D721Med (cell line): ENCODE measurements at regions not wholly inside any gene's neighbourhood (a gene's known extent, or its start where the extent isn't known, plus 50 kb on each side); places are given as distances from the start of the nearest gene placed in this dataset.
"Not testable (repeated sequence)": the region's sequence is repeated elsewhere in the genome, so short reads cannot be mapped to it uniquely, and the experiment has no call there.

Experiments
- DNase-seq: peaks from one replicate; pipeline ENCODE4 v3.0.0; 2011; ENCODE audit warnings: low spot score; ENCODE audit not compliant: insufficient read length
- FAIRE-seq: peaks from 2 replicates; lab custom pipeline; 2011; peaks lifted over from hg19 to GRCh38; lab: Jason Lieb, UNC

DNA sequence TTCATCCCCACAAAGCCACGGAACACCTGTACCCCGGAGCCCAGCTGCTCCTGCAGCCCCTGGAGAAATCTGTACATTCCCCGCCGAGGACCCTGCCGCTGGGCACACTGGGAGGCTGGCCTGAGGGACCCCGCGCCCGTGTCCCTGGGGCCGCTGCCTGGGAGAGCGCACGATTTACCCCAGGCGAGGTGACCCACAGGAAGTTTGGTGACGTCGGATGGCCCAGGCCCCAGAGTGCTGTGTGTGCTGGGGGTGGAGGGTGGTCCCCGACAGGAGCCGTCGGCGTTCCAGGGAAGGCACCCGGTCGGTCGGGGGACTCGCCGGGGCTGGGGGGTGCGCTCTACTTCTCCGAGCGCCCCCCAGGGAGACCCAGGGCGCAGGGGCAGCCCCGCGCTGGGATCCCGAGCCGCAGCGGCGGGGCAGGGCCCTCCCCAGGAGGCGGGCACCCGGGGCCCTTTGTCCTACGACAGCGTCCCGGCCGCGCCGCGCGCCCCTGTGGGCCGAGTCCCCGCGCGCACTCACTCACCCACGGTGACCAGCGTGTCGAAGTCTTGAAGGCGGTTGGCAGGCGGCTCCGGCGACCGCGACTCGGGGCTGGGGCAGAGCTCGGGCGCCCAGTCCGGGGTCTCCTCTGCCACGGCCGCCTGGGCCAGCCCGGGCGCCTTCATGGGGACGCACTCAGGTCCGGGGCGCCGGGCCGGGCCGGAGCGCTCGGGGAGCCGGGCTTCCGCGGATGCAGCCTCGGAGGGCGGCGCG is 206.4 kb upstream of the PRKX start:
- DNase-seq, FAIRE-seq: not testable (repeated sequence)

DNA sequence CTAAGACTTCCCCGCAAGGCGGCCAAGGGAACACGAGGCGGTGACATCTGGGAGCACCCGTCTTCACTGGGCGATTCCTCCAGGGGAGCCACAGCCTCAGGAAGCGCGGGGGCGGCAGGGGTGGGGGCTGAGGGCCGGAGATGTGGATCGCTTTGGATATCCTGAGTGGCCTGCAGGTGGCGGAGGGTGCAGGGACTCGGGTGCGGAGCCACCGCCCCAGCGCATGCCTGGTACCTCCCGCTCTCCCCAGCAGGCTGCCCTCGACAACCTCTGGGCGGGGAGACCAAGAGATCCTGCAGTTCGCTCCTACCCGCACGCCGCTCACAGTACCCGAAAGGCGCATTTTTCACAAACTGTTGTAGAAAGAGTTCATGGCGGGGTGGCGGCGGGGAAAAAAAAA is 201.4 kb upstream of the PRKX start:
- not testable (repeated sequence) for DNase-seq, FAIRE-seq

GRCh38 chrX:3914059-3914458 is 200.6 kb upstream of the PRKX start:
- FAIRE-seq, DNase-seq: not testable (repeated sequence)

GRCh38 chrX:3911012-3911411 is 197.6 kb upstream of the PRKX start:
- DNase-seq, FAIRE-seq: not testable (repeated sequence)

DNA sequence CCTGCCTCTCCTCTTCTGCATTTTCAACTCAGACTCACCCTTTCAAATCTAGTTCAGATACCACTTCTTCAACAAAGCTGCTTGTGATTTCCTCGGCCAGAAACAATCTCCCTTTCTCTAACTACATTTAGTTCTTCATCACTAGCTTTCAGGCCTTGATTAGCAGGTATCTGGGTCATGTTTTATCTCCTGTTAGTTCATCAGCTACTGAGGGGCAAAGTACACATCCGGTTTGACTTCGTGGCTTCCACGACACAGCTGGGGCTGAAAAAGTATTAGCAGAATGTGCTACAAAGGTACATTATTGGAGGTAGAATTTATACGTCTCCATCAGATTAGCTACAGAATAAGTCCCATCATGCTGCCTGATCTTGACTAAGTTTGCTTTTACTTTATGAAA is 197.2 kb upstream of the PRKX start:
- FAIRE-seq, DNase-seq: not testable (repeated sequence)

DNA sequence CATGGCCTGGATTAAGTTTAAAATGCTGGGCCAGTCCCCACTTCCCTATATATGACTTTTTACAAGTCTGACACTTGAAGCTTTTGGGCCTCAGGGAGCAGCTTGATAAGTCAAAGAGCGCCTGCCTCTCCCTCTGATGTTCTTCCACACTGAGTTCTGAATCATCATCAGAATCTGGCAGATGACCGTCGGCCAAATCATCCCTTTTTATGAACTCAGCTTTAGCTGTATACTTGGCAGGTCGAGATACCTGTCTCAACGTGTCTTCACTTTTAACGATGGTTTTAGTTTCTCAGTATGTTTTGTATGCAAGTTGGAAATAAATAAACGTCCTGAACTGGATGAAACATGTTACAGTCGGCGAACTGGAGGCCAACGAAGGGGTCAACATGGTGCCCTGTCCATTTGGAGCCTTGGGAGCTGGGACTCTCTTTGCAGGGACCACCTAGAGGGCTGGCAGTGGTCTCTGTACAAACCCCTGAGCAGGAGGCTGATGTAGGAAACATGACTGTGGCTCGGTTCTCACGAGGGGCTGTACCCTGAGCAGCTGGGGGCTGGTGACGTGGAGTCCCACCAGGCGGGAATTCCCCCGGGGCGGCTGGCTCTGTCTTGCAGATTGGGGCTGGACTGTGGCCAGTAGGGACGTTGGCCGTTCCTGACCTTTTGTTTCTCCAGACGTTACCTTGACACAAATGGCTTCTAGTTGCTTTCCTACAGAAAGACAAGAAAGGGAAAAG is 192.2 kb upstream of the PRKX start:
- FAIRE-seq, DNase-seq: not testable (repeated sequence)

GRCh38 chrX:3902222-3902621 is 188.8 kb upstream of the PRKX start:
- FAIRE-seq, DNase-seq: not testable (repeated sequence)

- not testable (repeated sequence) for DNase-seq, FAIRE-seq
These were observed 183.3 kb upstream of the PRKX start for GRCh38 chrX:3896755-3897154.

GRCh38 chrX:3882553-3882920 is 169.1 kb upstream of the PRKX start:
- DNase-seq, FAIRE-seq: not testable (repeated sequence)

DNA sequence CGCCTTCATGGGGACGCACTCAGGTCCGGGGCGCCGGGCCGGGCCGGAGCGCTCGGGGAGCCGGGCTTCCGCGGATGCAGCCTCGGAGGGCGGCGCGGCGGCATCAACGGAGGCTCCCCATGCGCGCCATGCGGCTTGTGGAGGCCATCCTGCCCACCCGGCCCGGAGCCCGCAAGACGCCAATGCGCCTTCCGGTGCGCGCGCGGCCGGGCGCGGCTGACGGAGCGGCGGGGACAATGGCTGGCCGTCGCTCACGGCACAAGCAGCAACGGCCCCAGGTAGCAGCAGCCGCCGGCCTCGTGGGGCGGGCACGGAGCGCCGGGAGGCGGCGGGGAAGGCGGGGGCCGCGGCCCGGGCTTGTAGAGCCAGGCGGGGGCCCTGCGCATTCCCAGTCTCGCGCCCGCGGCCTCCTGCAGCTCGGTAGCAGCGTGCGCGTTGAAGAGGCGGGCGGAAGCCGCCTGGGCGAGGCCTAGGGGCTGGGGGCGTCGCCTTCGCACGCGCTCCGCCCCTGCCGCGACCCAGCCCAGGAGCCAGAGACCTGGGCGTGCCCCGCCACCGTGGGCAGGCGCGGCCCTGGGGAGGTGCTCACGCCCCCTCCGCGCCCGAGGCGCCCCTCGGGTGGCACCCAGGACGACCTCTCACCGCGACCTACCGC is 168.6 kb upstream of the PRKX start:
- not testable (repeated sequence) for DNase-seq, FAIRE-seq

- FAIRE-seq: not testable (repeated sequence)
These were observed 167.9 kb upstream of the PRKX start for GRCh38 chrX:3881255-3881895.

DNA sequence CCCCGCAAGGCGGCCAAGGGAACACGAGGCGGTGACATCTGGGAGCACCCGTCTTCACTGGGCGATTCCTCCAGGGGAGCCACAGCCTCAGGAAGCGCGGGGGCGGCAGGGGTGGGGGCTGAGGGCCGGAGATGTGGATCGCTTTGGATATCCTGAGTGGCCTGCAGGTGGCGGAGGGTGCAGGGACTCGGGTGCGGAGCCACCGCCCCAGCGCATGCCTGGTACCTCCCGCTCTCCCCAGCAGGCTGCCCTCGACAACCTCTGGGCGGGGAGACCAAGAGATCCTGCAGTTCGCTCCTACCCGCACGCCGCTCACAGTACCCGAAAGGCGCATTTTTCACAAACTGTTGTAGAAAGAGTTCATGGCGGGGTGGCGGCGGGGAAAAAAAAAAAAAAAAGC is 162.9 kb upstream of the PRKX start:
- DNase-seq, FAIRE-seq: not testable (repeated sequence)

More at GRCh38 chrX:3881255-3881895, 167.9 kb upstream of the PRKX start:
- DNase-seq: not testable (repeated sequence)

DNA sequence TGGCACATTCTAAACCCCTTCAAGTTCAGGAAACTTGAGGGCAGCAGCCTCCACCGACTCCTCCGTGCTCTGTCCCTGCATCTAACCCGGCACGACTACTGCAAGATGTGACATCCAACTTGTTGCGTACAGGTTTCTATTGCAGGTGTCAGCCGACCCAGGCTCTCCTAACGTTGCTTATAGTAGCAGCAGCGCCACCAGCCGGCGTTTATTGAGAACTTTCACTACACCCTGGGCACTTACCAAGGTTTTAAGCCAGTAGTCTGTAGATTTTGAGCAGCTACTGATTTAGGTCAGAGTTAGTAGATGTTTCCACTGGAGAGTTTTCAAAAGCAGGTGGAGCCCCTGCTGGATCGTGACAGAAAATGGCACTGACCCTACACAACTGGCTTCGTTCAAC is 162.2 kb upstream of the PRKX start:
- not testable (repeated sequence) for DNase-seq, FAIRE-seq

GRCh38 chrX:3872226-3872879 is 158.9 kb upstream of the PRKX start:
- FAIRE-seq, DNase-seq: not testable (repeated sequence)

DNA sequence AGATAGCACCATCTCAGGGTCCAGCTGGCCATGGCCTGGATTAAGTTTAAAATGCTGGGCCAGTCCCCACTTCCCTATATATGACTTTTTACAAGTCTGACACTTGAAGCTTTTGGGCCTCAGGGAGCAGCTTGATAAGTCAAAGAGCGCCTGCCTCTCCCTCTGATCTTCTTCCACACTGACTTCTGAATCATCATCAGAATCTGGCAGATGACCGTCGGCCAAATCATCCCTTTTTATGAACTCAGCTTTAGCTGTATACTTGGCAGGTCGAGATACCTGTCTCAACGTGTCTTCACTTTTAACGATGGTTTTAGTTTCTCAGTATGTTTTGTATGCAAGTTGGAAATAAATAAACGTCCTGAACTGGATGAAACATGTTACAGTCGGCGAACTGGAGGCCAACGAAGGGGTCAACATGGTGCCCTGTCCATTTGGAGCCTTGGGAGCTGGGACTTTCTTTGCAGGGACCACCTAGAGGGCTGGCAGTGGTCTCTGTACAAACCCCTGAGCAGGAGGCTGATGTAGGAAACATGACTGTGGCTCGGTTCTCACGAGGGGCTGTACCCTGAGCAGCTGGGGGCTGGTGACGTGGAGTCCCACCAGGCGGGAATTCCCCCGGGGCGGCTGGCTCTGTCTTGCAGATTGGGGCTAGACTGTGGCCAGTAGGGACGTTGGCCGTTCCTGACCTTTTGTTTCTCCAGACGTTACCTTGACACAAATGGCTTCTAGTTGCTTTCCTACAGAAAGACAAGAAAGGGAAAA is 153.8 kb upstream of the PRKX start:
- DNase-seq, FAIRE-seq: not testable (repeated sequence)

DNA sequence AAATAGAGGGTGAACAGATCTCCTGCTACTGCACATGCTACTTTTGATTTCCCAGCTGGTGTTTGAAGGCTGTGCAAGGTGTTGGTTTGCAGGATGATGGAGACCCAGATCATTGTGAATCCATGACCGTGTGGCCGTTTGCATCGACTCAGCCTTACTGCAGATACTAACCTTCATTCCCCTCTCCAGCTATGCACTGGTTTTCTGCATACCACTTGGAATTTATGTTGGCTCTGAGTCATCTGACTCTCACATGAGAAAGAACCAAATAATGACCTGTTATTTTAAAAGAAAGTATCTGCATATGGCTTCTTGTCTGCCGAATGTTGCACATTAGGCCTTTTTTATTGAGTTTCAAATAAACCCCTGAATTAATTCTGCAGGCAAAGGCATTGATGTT is 144.9 kb upstream of the PRKX start:
- not testable (repeated sequence) for DNase-seq, FAIRE-seq

DNA sequence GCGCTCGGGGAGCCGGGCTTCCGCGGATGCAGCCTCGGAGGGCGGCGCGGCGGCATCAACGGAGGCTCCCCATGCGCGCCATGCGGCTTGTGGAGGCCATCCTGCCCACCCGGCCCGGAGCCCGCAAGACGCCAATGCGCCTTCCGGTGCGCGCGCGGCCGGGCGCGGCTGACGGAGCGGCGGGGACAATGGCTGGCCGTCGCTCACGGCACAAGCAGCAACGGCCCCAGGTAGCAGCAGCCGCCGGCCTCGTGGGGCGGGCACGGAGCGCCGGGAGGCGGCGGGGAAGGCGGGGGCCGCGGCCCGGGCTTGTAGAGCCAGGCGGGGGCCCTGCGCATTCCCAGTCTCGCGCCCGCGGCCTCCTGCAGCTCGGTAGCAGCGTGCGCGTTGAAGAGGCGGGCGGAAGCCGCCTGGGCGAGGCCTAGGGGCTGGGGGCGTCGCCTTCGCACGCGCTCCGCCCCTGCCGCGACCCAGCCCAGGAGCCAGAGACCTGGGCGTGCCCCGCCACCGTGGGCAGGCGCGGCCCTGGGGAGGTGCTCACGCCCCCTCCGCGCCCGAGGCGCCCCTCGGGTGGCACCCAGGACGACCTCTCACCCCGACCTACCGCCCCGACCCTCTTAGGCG is 130.2 kb upstream of the PRKX start:
- not testable (repeated sequence) for DNase-seq, FAIRE-seq
